Adrenal gland (tissue), 9 donors: ENCODE measurements at regions not wholly inside any gene's neighbourhood (a gene's known extent, or its start where the extent isn't known, plus 50 kb on each side); places are given as distances from the start of the nearest gene placed in this dataset.

Experiments used
- DNase-seq, 7 donors: peaks; one replicate each; pipeline ENCODE4 v3.0.0-alpha.2; 2019 to 2020
- H3K27ac ChIP-seq, 5 donors: fragments of 200-600 bp; sonication (generic) in 4 of 5; 1 replicate in 3 of 5; 2 replicates in 2 of 5; pipeline versions ENCODE4 v1.5.1 to v1.8.0; 2016 to 2020; ENCODE audit warnings: mild to moderate bottlenecking in 1 of 5
- H3K27me3 ChIP-seq: fragments of 200-600 bp; 2 replicates; pipeline ENCODE4 v1.8.0; 2021
- H3K36me3 ChIP-seq, 2 donors: fragments of 200-600 bp; replicated peaks in 1 of 2; 1 replicate in 1 of 2; 2 replicates in 1 of 2; pipeline versions ENCODE4 v1.5.1 to v1.8.0; 2018 to 2022
- H3K4me1 ChIP-seq, 2 donors: fragments of 200-600 bp; replicated peaks in 1 of 2; 1 replicate in 1 of 2; 2 replicates in 1 of 2; pipeline versions ENCODE4 v1.5.1 to v1.8.0; 2018 to 2021
- H3K4me3 ChIP-seq, 4 donors: fragments of 200-600 bp; sonication (generic) in 3 of 4; one replicate each; pipeline ENCODE4 v1.5.1; 2016 to 2018
- H3K9me3 ChIP-seq, 3 donors: fragments of 200-600 bp; sonication (generic) in 1 of 3; replicated peaks in 1 of 3; 1 replicate in 2 of 3; 2 replicates in 1 of 3; pipeline versions ENCODE4 v1.5.1 to v1.8.0; 2016 to 2021
- CTCF ChIP-seq, 6 experiments: fragments of 450-650 bp in 4 of 6; fragments of 200-600 bp in 2 of 6; sonication (generic) in 1 of 6; IDR thresholded peaks; 1 replicate in 5 of 6; 2 replicates in 1 of 6; pipeline versions ENCODE4 v1.5.1 to v1.8.0; 2016 to 2021; ENCODE audit warnings: antibody characterized with exemption in 6 of 6, mild to moderate bottlenecking in 2 of 6, moderate library complexity in 1 of 6
- POLR2A ChIP-seq, 2 donors: fragments of 450-650 bp; IDR thresholded peaks; one replicate each; pipeline ENCODE4 v1.6.1; 2017; ENCODE audit warnings: antibody characterized with exemption in 2 of 2, mild to moderate bottlenecking in 2 of 2, moderate library complexity in 1 of 2
- WGBS, 4 donors: extraction: QIAGEN DNeasy Blood & Tissue Kit in 2 of 4; methylation state at CpG; one replicate each; pipeline versions ENCODE4 v1.1.5 to v1.1.7; 2013 to 2017; 5-methylcytosine and 5-hydroxymethylcytosine counted together
- intact Hi-C, 2 donors: fragments of 100-400 bp; cut with DNase I; formaldehyde crosslinking; loops; one replicate each; pipeline versions ENCODE4 v1.14.1 to v1.15.0; 2022 to 2023
- donor health status: healthy with polysubstance abuse.
- donor health status: Bipolar disorder and iron deficiency.
- donor health status: DM: yes; HTN: yes; CAD: no.
- donor health status: DM: no; HTN: no; CAD: no.
- donor health status: DM: no; HTN: no; CAD: no.

GRCh38 chr20:54344832-54345231 lies 130.6 kb upstream of the DOK5 start:
- intact Hi-C loops = no loop called here
- Histone ChIP-seq H3K9me3 (no peaks in the 10 kb centered on the region), H3K4me3 (no peak overlapping the region), H3K4me1 (peaks cover 0 to 5% of the 10 kb centered on the region in 2 donors), H3K36me3 (no peaks in the 10 kb centered on the region), H3K27me3 (no peaks in the 10 kb centered on the region), H3K27ac (no peak overlapping the region)
- TF ChIP-seq POLR2A (IDR thresholded peaks at IDR 0.05) (no peak), CTCF (IDR thresholded peaks at IDR 0.05) (no peak)
- 67 to 76% (median 72%) methylated on average over 2 of the region's 2 CpGs for WGBS, 4 donors
- no peak for DNase-seq

- peaks cover 0 to 5% of the 10 kb centered on the region in 2 donors for H3K4me1 ChIP-seq
- H3K27me3 ChIP-seq = no peaks in the 10 kb centered on the region
- 33 to 51% (median 44%) methylated on average over 4 of the region's 4 CpGs for WGBS, 4 donors
- TF ChIP-seq CTCF (IDR thresholded peaks at IDR 0.05) (no peak), POLR2A (IDR thresholded peaks at IDR 0.05) (no peak)
- no peaks in the 10 kb centered on the region for H3K36me3 ChIP-seq
- no peak overlapping the region for H3K4me3 ChIP-seq
- H3K27ac ChIP-seq = no peak overlapping the region
- no peak for DNase-seq
- intact Hi-C loops = no loop called here
- no peaks in the 10 kb centered on the region for H3K9me3 ChIP-seq
Measured at GRCh38 chr20:54345301-54345724, 130.1 kb upstream of the DOK5 start.

- Histone ChIP-seq H3K9me3 (no peaks in the 10 kb centered on the region), H3K4me1 (peaks cover 0 to 5% of the 10 kb centered on the region in 2 donors), H3K27me3 (no peaks in the 10 kb centered on the region), H3K4me3 (no peak overlapping the region), H3K36me3 (no peaks in the 10 kb centered on the region), H3K27ac (no peak overlapping the region)
- TF ChIP-seq POLR2A (IDR thresholded peaks at IDR 0.05) = no peak
- TF ChIP-seq CTCF (IDR thresholded peaks at IDR 0.05) = no peak
- intact Hi-C loops = no loop called here
- DNase-seq = no peak
- 48 to 69% (median 64%) methylated on average over 2 of the region's 2 CpGs for WGBS, 4 donors
Measured at GRCh38 chr20:54345821-54346220, 129.6 kb upstream of the DOK5 start.

GRCh38 chr20:54346276-54346675 lies 129.1 kb upstream of the DOK5 start:
- intact Hi-C loops = no loop called here
- H3K27ac ChIP-seq = no peak overlapping the region

More at GRCh38 chr20:54346276-54346675, 129.1 kb upstream of the DOK5 start:
- WGBS, 4 donors = 75 to 95% (median 82%) methylated on average over 1 of the region's 1 CpG
- H3K9me3 ChIP-seq = no peaks in the 10 kb centered on the region
- H3K4me1 ChIP-seq = peaks cover 0 to 5% of the 10 kb centered on the region in 2 donors
- no peaks in the 10 kb centered on the region for H3K36me3 ChIP-seq
- no peaks in the 10 kb centered on the region for H3K27me3 ChIP-seq
- no peak for TF ChIP-seq POLR2A (IDR thresholded peaks at IDR 0.05)
- no peak for TF ChIP-seq CTCF (IDR thresholded peaks at IDR 0.05)
- H3K4me3 ChIP-seq = no peak overlapping the region
- DNase-seq = no peak
